SK-N-MC (cell line): ENCODE measurements at regions not wholly inside any gene's neighbourhood (a gene's known extent, or its start where the extent isn't known, plus 50 kb on each side); places are given as distances from the start of the nearest gene placed in this dataset.

ENCODE experiments used
- DNase-seq: peaks from one replicate; pipeline ENCODE4 v3.0.0-alpha.2; 2011; ENCODE audit warnings: low read depth, low spot score
- H3K27ac ChIP-seq: fragments of 200-600 bp; sonication (generic); 2 replicates; pipeline ENCODE4 v1.5.1; 2016; ENCODE audit warnings: mixed run types
- H3K36me3 ChIP-seq: fragments of 200-600 bp; sonication (generic); 2 replicates; pipeline ENCODE4 v1.6.1; 2017; ENCODE audit warnings: antibody characterized with exemption, low read length, mixed read lengths; ENCODE audit not compliant: insufficient read depth
- H3K4me3 ChIP-seq: fragments of 200-600 bp; sonication (generic); 2 replicates; pipeline ENCODE4 v1.5.1; 2016
- H3K9ac ChIP-seq: fragments of 200-600 bp; sonication (generic); 2 replicates; pipeline ENCODE4 v1.8.0; 2017; ENCODE audit warnings: mixed run types, mixed read lengths; ENCODE audit not compliant: insufficient read length
- H3K9me3 ChIP-seq: fragments of 200-600 bp; sonication (generic); 2 replicates; pipeline ENCODE4 v1.6.1; 2017; ENCODE audit warnings: low read depth, mild to moderate bottlenecking, antibody characterized with exemption, low read length, moderate library complexity, mixed read lengths
- EZH2 ChIP-seq: fragments of 200-600 bp; sonication (generic); IDR thresholded peaks from one replicate; pipeline ENCODE4 v1.6.1; 2017; ENCODE audit warnings: antibody characterized with exemption
- FOXP2 ChIP-seq: optimal IDR thresholded peaks from 2 replicates; pipeline ENCODE3; 2011; ENCODE audit warnings: mild to moderate bottlenecking, moderate library complexity; ENCODE audit not compliant: insufficient read depth; ENCODE audit errors: extremely low read length, control extremely low read depth
- POLR2AphosphoS5 ChIP-seq: IDR thresholded peaks from 2 replicates; pipeline ENCODE4 v1.6.1; 2012; ENCODE audit warnings: mild to moderate bottlenecking, low read depth, low read length, borderline replicate concordance

DNA sequence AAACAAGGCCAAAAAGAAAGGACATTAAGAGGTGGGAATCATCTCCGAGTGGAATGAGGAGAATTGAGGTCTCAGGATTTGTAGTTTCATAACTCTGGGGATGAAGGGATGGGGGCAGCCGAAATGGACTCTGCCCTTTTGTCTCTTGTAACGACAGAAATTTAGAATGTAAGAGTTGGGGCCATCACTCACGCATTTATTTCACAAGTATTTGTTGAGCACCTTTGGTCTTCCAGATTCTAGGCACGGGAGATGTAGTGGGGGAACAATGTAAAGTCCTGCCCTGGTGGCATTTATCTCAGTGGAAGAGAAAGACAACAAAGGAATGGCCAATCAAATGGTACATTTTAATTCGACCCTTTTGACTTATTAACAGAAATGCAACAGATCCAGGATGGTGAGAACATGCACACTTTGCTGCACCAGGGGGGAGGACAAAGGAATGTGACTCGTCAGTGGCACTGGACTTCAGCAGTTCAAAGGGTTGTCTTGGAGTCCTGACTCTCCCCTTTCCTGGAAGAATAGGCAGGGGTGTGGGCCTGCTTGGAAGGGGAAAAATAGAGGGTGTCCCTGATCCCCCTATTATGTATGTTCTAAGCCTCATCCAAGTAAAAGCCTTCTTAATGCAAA is 102.0 kb downstream of the TMEM30B start:
- no peak for TF ChIP-seq FOXP2
- no peak for TF ChIP-seq EZH2
- no peak for TF ChIP-seq POLR2AphosphoS5
- no peak overlapping the region for H3K27ac ChIP-seq
- H3K4me3 ChIP-seq = no peak overlapping the region
- H3K9me3 ChIP-seq = no peaks in the 10 kb centered on the region
- DNase-seq = no peak
- H3K36me3 ChIP-seq = no peaks in the 10 kb centered on the region
- H3K9ac ChIP-seq = no peak overlapping the region

DNA sequence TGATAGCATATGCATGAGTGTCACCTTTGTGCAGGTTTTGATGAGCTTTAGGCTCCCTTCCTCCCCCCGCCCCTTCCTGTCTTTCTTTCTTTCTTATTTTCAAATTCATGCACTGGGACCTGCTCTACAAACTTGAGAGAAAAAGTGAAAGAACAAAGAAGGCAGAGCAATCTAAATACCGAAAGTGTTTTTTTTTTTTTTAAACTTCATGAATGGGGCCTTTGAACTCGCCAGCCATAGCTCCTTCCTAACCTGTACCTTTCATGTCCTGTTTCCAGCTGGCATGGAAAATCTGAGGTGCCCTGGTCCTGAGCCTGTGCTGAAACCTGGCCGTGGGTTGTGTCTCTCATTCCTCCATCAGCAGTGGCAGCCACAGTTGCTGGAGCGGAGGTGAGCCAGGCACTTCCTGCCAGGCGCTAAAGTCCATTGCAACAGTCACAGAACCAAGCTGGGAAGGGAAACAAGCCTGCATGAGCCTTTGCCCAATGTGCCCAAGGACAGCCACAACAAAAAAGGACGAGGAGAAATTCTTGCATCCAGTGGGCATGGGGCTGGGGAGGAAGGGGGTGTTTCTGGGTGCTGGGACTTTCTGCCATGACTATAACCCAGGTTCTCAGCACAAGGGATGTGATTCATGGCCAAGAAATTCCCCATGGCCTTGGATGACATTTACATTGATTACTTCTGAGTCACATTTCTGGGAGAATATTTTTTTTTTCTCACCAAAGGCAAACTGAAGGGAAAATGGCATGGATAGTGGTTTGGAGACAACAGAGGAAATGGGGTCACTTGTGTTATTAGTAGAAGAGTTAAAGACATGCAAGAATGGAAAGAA is 102.7 kb downstream of the TMEM30B start:
- no peak for DNase-seq
- H3K4me3 ChIP-seq = no peak overlapping the region
- no peaks in the 10 kb centered on the region for H3K9me3 ChIP-seq
- TF ChIP-seq EZH2 (no peak), POLR2AphosphoS5 (no peak), FOXP2 (no peak)
- no peak overlapping the region for H3K27ac ChIP-seq
- no peak overlapping the region for H3K9ac ChIP-seq
- no peaks in the 10 kb centered on the region for H3K36me3 ChIP-seq

DNA sequence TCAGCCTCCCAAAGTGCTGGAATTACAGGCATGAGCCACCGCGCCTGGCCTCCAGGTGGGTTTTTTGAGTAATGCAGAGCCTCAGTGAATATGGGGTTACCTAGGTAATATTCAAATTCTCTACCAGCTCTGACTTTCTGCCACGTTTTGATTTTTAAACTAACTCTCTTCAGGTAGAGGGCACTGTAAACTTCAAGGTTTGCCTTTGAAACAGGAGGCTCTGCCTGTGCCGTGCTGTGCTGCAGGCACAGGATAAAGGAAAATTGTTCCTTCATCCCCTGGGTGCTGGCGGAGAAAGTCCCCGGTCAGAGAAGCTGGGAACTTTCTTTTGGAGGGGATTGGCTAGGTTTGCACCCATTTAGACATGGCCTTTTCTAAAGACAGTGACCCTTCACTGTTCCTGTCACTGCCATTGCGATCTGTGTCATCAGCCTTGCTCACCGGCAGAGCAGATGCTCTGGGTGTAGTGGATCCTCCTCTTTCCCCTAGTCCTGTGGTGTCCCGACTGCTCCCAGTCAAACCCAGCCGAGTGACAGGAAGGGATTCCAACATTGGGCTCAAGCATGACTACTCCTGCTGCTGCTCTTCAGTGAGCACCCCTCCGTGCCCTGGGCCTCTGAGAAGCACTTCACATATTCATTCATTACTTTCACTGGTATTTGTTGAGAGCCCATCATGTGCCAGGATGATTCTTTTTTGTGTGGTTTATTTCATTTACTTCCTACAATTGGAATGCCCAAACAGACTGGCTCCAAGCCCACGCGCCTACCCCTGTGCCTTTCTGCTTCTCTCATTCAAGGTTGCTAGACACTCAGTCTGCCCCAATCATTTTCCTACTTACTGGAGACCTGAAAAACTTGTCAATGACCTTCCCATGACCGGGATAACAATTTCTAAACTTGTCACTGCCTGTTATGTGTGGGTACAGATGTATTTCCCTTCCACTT is 103.6 kb downstream of the TMEM30B start:
- H3K9me3 ChIP-seq = no peaks in the 10 kb centered on the region
- no peaks in the 10 kb centered on the region for H3K36me3 ChIP-seq
- no peak overlapping the region for H3K9ac ChIP-seq
- no peak overlapping the region for H3K4me3 ChIP-seq
- TF ChIP-seq POLR2AphosphoS5 (no peak), EZH2 (no peak), FOXP2 (no peak)
- no peak overlapping the region for H3K27ac ChIP-seq
- DNase-seq = no peak

DNA sequence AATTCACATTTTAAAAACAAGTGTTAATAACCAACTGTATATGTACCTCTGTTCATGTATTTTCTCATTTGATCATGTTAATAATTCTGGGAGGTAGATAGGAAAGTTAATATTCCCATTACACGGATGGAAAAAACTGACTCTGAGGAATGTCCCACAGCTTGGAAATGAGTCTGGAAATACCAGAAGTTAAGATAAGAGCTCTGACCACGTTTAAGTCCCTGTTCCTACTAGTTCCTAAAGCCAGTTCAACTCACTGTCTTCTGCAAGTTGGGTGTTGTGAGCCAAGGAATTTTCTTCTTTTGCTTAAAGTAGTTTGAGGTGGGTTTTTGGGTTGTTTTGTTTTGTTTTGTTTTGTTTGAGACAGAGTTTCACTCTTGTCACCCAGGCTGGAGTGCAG is 104.5 kb downstream of the TMEM30B start:
- Histone ChIP-seq H3K27ac (no peak overlapping the region), H3K9ac (no peak overlapping the region), H3K36me3 (no peaks in the 10 kb centered on the region), H3K4me3 (no peak overlapping the region), H3K9me3 (no peaks in the 10 kb centered on the region)
- TF ChIP-seq POLR2AphosphoS5 (no peak), FOXP2 (no peak), EZH2 (no peak)
- no peak for DNase-seq

DNA sequence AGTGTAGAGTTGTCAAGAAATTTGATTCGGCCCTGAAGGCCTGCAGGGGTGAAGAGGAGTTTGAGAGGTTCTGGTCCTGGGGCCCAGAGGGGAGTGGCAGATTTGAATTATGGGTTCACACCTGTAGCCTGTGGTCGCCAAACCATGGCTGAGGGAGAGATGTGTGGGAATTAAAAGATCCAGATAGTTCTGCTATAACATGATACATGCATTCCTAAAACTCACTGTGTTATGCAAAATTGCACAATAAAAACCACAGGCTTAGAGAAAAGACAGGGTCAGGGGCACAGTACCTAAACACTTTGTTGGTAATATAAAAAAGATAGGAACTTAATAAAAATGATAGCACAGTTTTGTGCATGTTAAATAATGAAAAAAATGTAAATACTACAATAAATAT is 106.2 kb downstream of the TMEM30B start:
- no peak overlapping the region for H3K9ac ChIP-seq
- TF ChIP-seq POLR2AphosphoS5 (no peak), FOXP2 (no peak), EZH2 (no peak)
- peak overlapping the region; percentile 70; the same call in 1 of the 2 replicates for H3K27ac ChIP-seq
- no peaks in the 10 kb centered on the region for H3K36me3 ChIP-seq
- H3K9me3 ChIP-seq = no peaks in the 10 kb centered on the region
- DNase-seq = no peak
- peak overlapping the region; percentile 44; the same call in 1 of the 2 replicates for H3K4me3 ChIP-seq

DNA sequence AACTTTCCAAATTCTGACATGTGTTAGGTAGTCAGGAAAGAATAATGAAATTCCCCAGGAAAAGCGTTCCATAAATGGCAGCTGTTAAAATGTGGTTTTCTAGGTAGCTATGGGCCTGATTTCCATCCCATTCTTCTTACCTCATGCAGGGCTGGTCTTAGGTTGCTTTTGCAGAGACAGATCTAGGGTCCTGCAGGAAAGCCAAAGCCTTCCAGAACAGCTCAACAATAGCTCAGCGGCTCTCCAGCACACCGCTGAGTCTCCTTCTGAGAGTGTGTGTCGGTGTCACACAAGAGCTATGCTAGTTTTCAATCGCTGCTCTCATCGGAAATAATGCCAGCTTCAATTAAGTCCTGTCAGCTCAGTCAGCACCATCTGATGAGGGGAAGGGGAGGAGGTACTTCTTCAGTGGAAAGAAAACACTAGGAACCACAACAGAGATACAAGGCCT is 106.7 kb downstream of the TMEM30B start:
- no peak for TF ChIP-seq FOXP2
- no peak for TF ChIP-seq POLR2AphosphoS5
- no peak for TF ChIP-seq EZH2
- H3K27ac ChIP-seq = peak overlapping the region; percentile 70; the same call in 1 of the 2 replicates

DNA sequence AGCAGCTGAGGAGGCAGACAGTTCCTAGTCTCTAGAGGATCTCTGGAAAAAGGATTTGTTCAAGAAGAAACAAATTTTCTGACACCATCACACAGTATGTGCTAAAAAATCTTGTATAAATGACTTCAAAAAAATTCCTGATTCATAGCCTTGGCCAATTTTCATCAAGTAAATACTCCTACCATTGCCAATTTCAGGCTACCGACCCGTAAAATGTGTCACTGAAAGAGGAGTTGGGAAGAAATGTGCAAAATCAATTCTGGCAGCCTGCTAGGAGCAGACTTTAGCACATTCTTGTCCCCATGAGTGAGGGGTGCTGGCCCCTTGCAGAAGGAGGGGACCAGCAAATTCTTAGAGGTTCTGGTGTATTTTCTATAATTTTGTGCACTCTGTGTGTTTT is 109.4 kb downstream of the TMEM30B start:
- Histone ChIP-seq H3K9me3 (no peaks in the 10 kb centered on the region), H3K36me3 (no peaks in the 10 kb centered on the region), H3K9ac (no peak overlapping the region), H3K4me3 (no peak overlapping the region), H3K27ac (no peak overlapping the region)
- DNase-seq = no peak
- no peak for TF ChIP-seq POLR2AphosphoS5
- TF ChIP-seq FOXP2 = no peak
- TF ChIP-seq EZH2 = no peak

More for the DNA sequence above, 106.7 kb downstream of the TMEM30B start:
- Histone ChIP-seq H3K36me3 (no peaks in the 10 kb centered on the region), H3K4me3 (peak overlapping the region; percentile 44), H3K9me3 (no peaks in the 10 kb centered on the region), H3K9ac (no peak overlapping the region)
- no peak for DNase-seq
